ENCODE measurements at regions not wholly inside any gene's neighbourhood (a gene's known extent, or its start where the extent isn't known, plus 50 kb on each side); places are given as distances from the start of the nearest gene placed in this dataset.

GRCh38 chr17:31598921-31599571 is 207.6 kb downstream of the RAB11FIP4 start:
- TF ChIP-seq, protein P1, sequence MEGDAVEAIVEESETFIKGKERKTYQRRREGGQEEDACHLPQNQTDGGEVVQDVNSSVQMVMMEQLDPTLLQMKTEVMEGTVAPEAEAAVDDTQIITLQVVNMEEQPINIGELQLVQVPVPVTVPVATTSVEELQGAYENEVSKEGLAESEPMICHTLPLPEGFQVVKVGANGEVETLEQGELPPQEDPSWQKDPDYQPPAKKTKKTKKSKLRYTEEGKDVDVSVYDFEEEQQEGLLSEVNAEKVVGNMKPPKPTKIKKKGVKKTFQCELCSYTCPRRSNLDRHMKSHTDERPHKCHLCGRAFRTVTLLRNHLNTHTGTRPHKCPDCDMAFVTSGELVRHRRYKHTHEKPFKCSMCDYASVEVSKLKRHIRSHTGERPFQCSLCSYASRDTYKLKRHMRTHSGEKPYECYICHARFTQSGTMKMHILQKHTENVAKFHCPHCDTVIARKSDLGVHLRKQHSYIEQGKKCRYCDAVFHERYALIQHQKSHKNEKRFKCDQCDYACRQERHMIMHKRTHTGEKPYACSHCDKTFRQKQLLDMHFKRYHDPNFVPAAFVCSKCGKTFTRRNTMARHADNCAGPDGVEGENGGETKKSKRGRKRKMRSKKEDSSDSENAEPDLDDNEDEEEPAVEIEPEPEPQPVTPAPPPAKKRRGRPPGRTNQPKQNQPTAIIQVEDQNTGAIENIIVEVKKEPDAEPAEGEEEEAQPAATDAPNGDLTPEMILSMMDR (conservative IDR thresholded peaks at IDR 0.05; ENCODE audit: low read length): no peak
- no peak for TF ChIP-seq EZH2phosphoT487 (IDR thresholded peaks at IDR 0.05; ENCODE audit: borderline replicate concordance, low read depth, low read length)
